CD14-positive monocyte (primary cell): ENCODE measurements at regions not wholly inside any gene's neighbourhood (a gene's known extent, or its start where the extent isn't known, plus 50 kb on each side); places are given as distances from the start of the nearest gene placed in this dataset.

Experiments used
- DNase-seq, 3 donors: peaks; one replicate each; pipeline ENCODE4 v3.0.0-alpha.2; 2011 to 2022
- H2AFZ ChIP-seq: 2 replicates; pipeline ENCODE4 v1.6.0; 2012; ENCODE audit warnings: mild to moderate bottlenecking, low read depth, low read length, inconsistent platforms; ENCODE audit not compliant: insufficient read depth, poor library complexity, severe bottlenecking
- H3K27ac ChIP-seq, 2 donors: 1 replicate in 1 of 2; 2 replicates in 1 of 2; pipeline ENCODE4 v1.5.1; 2012 to 2013; ENCODE audit warnings: low read length in 2 of 2, control low read depth in 1 of 2, inconsistent platforms in 1 of 2, low read depth in 1 of 2, mild to moderate bottlenecking in 1 of 2
- H3K27me3 ChIP-seq, 2 donors: one replicate each; pipeline versions ENCODE4 v1.6.0 to v1.6.1; 2011 to 2013; ENCODE audit warnings: low read length in 2 of 2; ENCODE audit not compliant: control insufficient read depth in 2 of 2, insufficient read depth in 2 of 2
- H3K36me3 ChIP-seq, 2 donors: replicated peaks in 1 of 2; 1 replicate in 1 of 2; 2 replicates in 1 of 2; pipeline versions ENCODE4 v1.5.1 to v1.6.1; 2012 to 2013; ENCODE audit warnings: low read length in 2 of 2, control low read depth in 1 of 2, inconsistent platforms in 1 of 2, mild to moderate bottlenecking in 1 of 2; ENCODE audit not compliant: insufficient read depth in 2 of 2, control insufficient read depth in 1 of 2
- H3K4me1 ChIP-seq, 2 donors: 1 replicate in 1 of 2; 2 replicates in 1 of 2; pipeline versions ENCODE4 v1.5.1 to v1.6.1; 2012 to 2013; ENCODE audit warnings: low read length in 2 of 2, control low read depth in 1 of 2, inconsistent platforms in 1 of 2, mild to moderate bottlenecking in 1 of 2, moderate library complexity in 1 of 2; ENCODE audit not compliant: insufficient read depth in 2 of 2, control insufficient read depth in 1 of 2
- H3K4me2 ChIP-seq: replicated peaks from 2 replicates; pipeline ENCODE3; 2012; ENCODE audit warnings: low read length, moderate library complexity, mild to moderate bottlenecking; ENCODE audit not compliant: poor library complexity, severe bottlenecking; ENCODE audit errors: extremely low read depth
- H3K4me3 ChIP-seq, 3 experiments: fragments of 200-600 bp in 1 of 3; sonication (generic) in 1 of 3; replicated peaks in 1 of 3; 1 replicate in 2 of 3; 2 replicates in 1 of 3; pipeline ENCODE4 v1.5.1; 2011 to 2013; ENCODE audit warnings: low read length in 3 of 3, mild to moderate bottlenecking in 3 of 3, control low read depth in 2 of 3, low read depth in 2 of 3, inconsistent platforms in 1 of 3, moderate library complexity in 1 of 3
- H3K79me2 ChIP-seq: 2 replicates; pipeline ENCODE4 v1.6.0; 2012; ENCODE audit warnings: mild to moderate bottlenecking, control low read depth, inconsistent platforms, low read length, moderate library complexity; ENCODE audit not compliant: insufficient read depth
- H3K9ac ChIP-seq: 2 replicates; pipeline ENCODE4 v1.6.0; 2017; ENCODE audit warnings: low read length, mild to moderate bottlenecking; ENCODE audit not compliant: insufficient read depth, poor library complexity, severe bottlenecking
- H3K9me3 ChIP-seq, 2 donors: replicated peaks in 1 of 2; 1 replicate in 1 of 2; 2 replicates in 1 of 2; pipeline versions ENCODE4 v1.5.1 to v1.6.1; 2012 to 2013; ENCODE audit warnings: low read length in 2 of 2, control low read depth in 1 of 2; ENCODE audit not compliant: control insufficient read depth in 1 of 2, insufficient read depth in 1 of 2
- H4K20me1 ChIP-seq: 2 replicates; pipeline ENCODE4 v1.6.0; 2012; ENCODE audit warnings: mild to moderate bottlenecking, low read length, control low read depth, moderate library complexity; ENCODE audit not compliant: insufficient read depth
- H3K27ac Mint-ChIP-seq, 7 donors: one replicate each; pipeline ENCODE4 v1.8.0; 2020; ENCODE audit warnings: mild to moderate bottlenecking in 7 of 7, mixed read lengths in 7 of 7, moderate library complexity in 6 of 7, inconsistent platforms in 2 of 7
- H3K27me3 Mint-ChIP-seq, 3 donors: one replicate each; pipeline ENCODE4 v1.8.0; 2021 to 2022; ENCODE audit warnings: low read depth in 3 of 3, mild to moderate bottlenecking in 3 of 3, mixed read lengths in 3 of 3, moderate library complexity in 3 of 3, inconsistent platforms in 1 of 3
- H3K36me3 Mint-ChIP-seq, 2 donors: one replicate each; pipeline ENCODE4 v1.8.0; 2020; ENCODE audit warnings: mixed read lengths in 2 of 2, inconsistent platforms in 1 of 2, mild to moderate bottlenecking in 1 of 2
- H3K4me1 Mint-ChIP-seq: one replicate; pipeline ENCODE4 v1.8.0; 2020; ENCODE audit warnings: mild to moderate bottlenecking, mixed read lengths
- H3K4me3 Mint-ChIP-seq, 2 donors: one replicate each; pipeline ENCODE4 v1.8.0; 2020; ENCODE audit warnings: mild to moderate bottlenecking in 2 of 2, mixed read lengths in 2 of 2, moderate library complexity in 1 of 2
- H3K9me3 Mint-ChIP-seq, 7 donors: one replicate each; pipeline ENCODE4 v1.8.0; 2020 to 2022; ENCODE audit warnings: mixed read lengths in 7 of 7, mild to moderate bottlenecking in 6 of 7, moderate library complexity in 6 of 7, inconsistent platforms in 2 of 7
- CTCF ChIP-seq: fragments of 200-600 bp; IDR thresholded peaks from one replicate; pipeline ENCODE4 v1.8.0; 2022; ENCODE audit warnings: antibody characterized with exemption, mild to moderate bottlenecking
- WGBS: methylation state at CpG from one replicate; pipeline ENCODE4 v1.1.5; 2013; ENCODE audit warnings: missing lambda C conversion rate; ENCODE audit not compliant: insufficient coverage; 5-methylcytosine and 5-hydroxymethylcytosine counted together
- intact Hi-C, 2 donors: fragments of 100-400 bp; cut with micrococcal nuclease; formaldehyde crosslinking; loops; one replicate each; pipeline versions ENCODE4 v1.15.0 to v1.15.1; 2023

GRCh38 chr6:48757661-48758060 lies 646.7 kb upstream of the PTCHD4 start:
- no peak overlapping the region for H3K4me3 Mint-ChIP-seq
- H3K36me3 Mint-ChIP-seq, result no peaks in the 10 kb centered on the region
- no peaks in the 10 kb centered on the region for H3K4me1 Mint-ChIP-seq
- H3K4me2 ChIP-seq, result no peak overlapping the region
- intact Hi-C loops, result no loop called here
- no peaks in the 10 kb centered on the region for H3K4me1 ChIP-seq
- no CpG with 5 or more reads among the region's 1 CpG for WGBS
- no peaks in the 10 kb centered on the region for H3K27me3 ChIP-seq
- no peak overlapping the region for H3K27ac ChIP-seq
- peaks cover 0 to 4% (median 0%) of the 10 kb centered on the region in 3 donors for H3K27me3 Mint-ChIP-seq
- H3K27ac Mint-ChIP-seq, result no peak overlapping the region
- no peak overlapping the region for H3K9ac ChIP-seq
- H3K4me3 ChIP-seq, result no peak overlapping the region
- H3K36me3 ChIP-seq, result no peaks in the 10 kb centered on the region
- no peaks in the 10 kb centered on the region for H3K9me3 ChIP-seq
- H2AFZ ChIP-seq, result no peak overlapping the region
- no peaks in the 10 kb centered on the region for H4K20me1 ChIP-seq
- no peak for TF ChIP-seq CTCF
- no peaks in the 10 kb centered on the region for H3K9me3 Mint-ChIP-seq
- DNase-seq, result no peak
- no peaks in the 10 kb centered on the region for H3K79me2 ChIP-seq

GRCh38 chr6:48755315-48755714 lies 644.3 kb upstream of the PTCHD4 start:
- H3K4me2 ChIP-seq, result no peak overlapping the region
- Mint-ChIP-seq H3K27ac (no peak overlapping the region), H3K4me1 (peaks cover 10% of the 10 kb centered on the region), H3K36me3 (no peaks in the 10 kb centered on the region), H3K9me3 (peaks cover 0 to 2% (median 0%) of the 10 kb centered on the region in 7 donors), H3K4me3 (no peak overlapping the region), H3K27me3 (peaks cover 0 to 2% (median 0%) of the 10 kb centered on the region in 3 donors)
- WGBS, result 70% methylated on average over 2 of the region's 3 CpGs
- no peak overlapping the region for H3K27ac ChIP-seq
- H3K9me3 ChIP-seq, result no peaks in the 10 kb centered on the region
- peaks cover 12 to 15% of the 10 kb centered on the region in 2 donors for H3K4me1 ChIP-seq
- no peak for TF ChIP-seq CTCF
- no peaks in the 10 kb centered on the region for H4K20me1 ChIP-seq
- no peaks in the 10 kb centered on the region for H3K27me3 ChIP-seq
- no peaks in the 10 kb centered on the region for H3K79me2 ChIP-seq
- no peak overlapping the region for H2AFZ ChIP-seq
- H3K9ac ChIP-seq, result no peak overlapping the region
- H3K4me3 ChIP-seq, result no peak overlapping the region
- intact Hi-C loops, result no loop called here
- no peaks in the 10 kb centered on the region for H3K36me3 ChIP-seq
- no peak for DNase-seq
